ENCODE measurements at regions not wholly inside any gene's neighbourhood (a gene's known extent, or its start where the extent isn't known, plus 50 kb on each side); places are given as distances from the start of the nearest gene placed in this dataset.

DNA sequence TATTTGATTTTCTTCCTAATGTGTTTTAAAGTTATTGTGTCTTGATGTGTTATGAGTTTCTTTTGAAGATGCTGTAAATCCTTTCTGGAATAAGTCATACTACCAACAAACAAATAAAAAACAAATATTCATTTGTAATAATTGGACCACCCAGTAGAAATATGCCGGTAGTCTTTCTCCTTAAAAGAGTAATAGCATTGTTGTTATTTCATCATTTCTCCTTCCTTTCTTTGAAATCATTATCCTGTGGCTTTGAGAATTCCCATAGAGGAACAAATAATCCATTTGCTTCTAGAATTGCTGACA is 169.4 kb downstream of the NNT start:
- H3K27ac ChIP-seq (ENCODE audit: extremely low read length, insufficient read depth, low read length) = no peak overlapping the region
- WGBS (ENCODE audit: low lambda C conversion rate) = 85% methylated on average over 1 of the region's 1 CpG
- no peaks in the 10 kb centered on the region for H4K20me1 ChIP-seq (ENCODE audit: insufficient read depth, low read length)
- H3K9ac ChIP-seq (ENCODE audit: insufficient read depth, low read depth, low read length) = no peak overlapping the region
- H3K27me3 ChIP-seq (ENCODE audit: control insufficient read depth in 1 of 2, insufficient read depth in 2 of 2, low read length in 2 of 2) = no peaks in the 10 kb centered on the region
- no peak for FAIRE-seq
- no peak overlapping the region for H3K4me2 ChIP-seq (ENCODE audit: low read depth, low read length)
- CTCF ChIA-PET (ENCODE audit: low intra/inter-chr PET ratio, low total read pairs) = no interaction called here
- H2AFZ ChIP-seq (ENCODE audit: low read length) = no peak overlapping the region
- intact Hi-C loops (cut with micrococcal nuclease; ENCODE audit: unreplicated experiment) = no loop called here
- DNase-seq (ENCODE audit: low spot score) = no peak
- no peaks in the 10 kb centered on the region for H3K36me3 ChIP-seq (replicated peaks in 1 of 2; ENCODE audit: control insufficient read depth in 1 of 2, insufficient read depth in 2 of 2, low read length in 2 of 2)
- H3K9me3 ChIP-seq (ENCODE audit: low read length) = no peaks in the 10 kb centered on the region
- no peaks in the 10 kb centered on the region for H3K79me2 ChIP-seq (ENCODE audit: insufficient read depth, low read length)
- no peak overlapping the region for H3K4me3 ChIP-seq (replicated peaks in 1 of 3; ENCODE audit: insufficient read depth in 1 of 3, low read depth in 2 of 3, low read length in 3 of 3)
- ATAC-seq = no peak
- in situ Hi-C loops (cut with HindIII; ENCODE audit: extremely low pct_ligation_motif_present, low pct_unique_long_range_greater_than_20kb) = no loop called here
- POLR2A ChIA-PET = no interaction called here
- TF ChIP-seq ZNF326 (CRISPR knock-in tag; IDR thresholded peaks at IDR 0.05; ENCODE audit: borderline replicate concordance) (no peak), ZNF343 (CRISPR knock-in tag; IDR thresholded peaks at IDR 0.05) (no peak), HDAC6 (IDR thresholded peaks at IDR 0.05; ENCODE audit: low read depth, low read length) (no peak), STAG1 (CRISPR knock-in tag; IDR thresholded peaks at IDR 0.05) (no peak), NRL (CRISPR knock-in tag; IDR thresholded peaks at IDR 0.05; ENCODE audit: borderline replicate concordance) (no peak), ZBTB8A (CRISPR knock-in tag; IDR thresholded peaks at IDR 0.05; ENCODE audit: borderline replicate concordance, low read depth) (no peak), POGZ (CRISPR knock-in tag; IDR thresholded peaks at IDR 0.05) (no peak), GABPB1 (CRISPR knock-in tag; IDR thresholded peaks at IDR 0.05) (no peak), SOX6 (IDR thresholded peaks at IDR 0.05) (no peak), SOX6 (CRISPR knock-in tag; IDR thresholded peaks at IDR 0.05) (no peak), ZNF781 (CRISPR knock-in tag; IDR thresholded peaks at IDR 0.05; ENCODE audit: borderline replicate concordance, not compliant biosample characterization) (no peak)
- TF ChIP-seq, protein P1, sequence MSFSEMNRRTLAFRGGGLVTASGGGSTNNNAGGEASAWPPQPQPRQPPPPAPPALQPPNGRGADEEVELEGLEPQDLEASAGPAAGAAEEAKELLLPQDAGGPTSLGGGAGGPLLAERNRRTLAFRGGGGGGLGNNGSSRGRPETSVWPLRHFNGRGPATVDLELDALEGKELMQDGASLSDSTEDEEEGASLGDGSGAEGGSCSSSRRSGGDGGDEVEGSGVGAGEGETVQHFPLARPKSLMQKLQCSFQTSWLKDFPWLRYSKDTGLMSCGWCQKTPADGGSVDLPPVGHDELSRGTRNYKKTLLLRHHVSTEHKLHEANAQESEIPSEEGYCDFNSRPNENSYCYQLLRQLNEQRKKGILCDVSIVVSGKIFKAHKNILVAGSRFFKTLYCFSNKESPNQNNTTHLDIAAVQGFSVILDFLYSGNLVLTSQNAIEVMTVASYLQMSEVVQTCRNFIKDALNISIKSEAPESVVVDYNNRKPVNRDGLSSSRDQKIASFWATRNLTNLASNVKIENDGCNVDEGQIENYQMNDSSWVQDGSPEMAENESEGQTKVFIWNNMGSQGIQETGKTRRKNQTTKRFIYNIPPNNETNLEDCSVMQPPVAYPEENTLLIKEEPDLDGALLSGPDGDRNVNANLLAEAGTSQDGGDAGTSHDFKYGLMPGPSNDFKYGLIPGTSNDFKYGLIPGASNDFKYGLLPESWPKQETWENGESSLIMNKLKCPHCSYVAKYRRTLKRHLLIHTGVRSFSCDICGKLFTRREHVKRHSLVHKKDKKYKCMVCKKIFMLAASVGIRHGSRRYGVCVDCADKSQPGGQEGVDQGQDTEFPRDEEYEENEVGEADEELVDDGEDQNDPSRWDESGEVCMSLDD (CRISPR knock-in tag; IDR thresholded peaks at IDR 0.05; ENCODE audit: borderline replicate concordance) = no peak
- TF ChIP-seq, protein P2, sequence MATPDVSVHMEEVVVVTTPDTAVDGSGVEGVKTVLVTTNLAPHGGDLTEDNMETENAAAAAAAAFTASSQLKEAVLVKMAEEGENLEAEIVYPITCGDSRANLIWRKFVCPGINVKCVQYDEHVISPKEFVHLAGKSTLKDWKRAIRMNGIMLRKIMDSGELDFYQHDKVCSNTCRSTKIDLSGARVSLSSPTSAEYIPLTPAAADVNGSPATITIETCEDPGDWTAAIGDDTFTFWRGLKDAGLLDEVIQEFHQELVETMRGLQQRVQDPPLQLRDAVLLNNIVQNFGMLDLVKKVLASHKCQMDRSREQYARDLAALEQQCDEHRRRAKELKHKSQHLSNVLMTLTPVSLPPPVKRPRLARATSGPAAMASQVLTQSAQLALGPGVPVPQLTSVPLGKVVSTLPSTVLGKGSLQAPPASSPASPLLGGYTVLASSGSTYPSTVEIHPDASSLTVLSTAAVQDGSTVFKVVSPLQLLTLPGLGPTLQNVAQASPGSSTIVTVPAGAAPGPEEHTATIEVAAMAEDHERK (CRISPR knock-in tag; IDR thresholded peaks at IDR 0.05; ENCODE audit: low read depth) = no peak
- TF ChIP-seq, protein P3, sequence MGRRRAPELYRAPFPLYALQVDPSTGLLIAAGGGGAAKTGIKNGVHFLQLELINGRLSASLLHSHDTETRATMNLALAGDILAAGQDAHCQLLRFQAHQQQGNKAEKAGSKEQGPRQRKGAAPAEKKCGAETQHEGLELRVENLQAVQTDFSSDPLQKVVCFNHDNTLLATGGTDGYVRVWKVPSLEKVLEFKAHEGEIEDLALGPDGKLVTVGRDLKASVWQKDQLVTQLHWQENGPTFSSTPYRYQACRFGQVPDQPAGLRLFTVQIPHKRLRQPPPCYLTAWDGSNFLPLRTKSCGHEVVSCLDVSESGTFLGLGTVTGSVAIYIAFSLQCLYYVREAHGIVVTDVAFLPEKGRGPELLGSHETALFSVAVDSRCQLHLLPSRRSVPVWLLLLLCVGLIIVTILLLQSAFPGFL (CRISPR knock-in tag; IDR thresholded peaks at IDR 0.05) = no peak
- no TSS peak for BruUV-seq (replicated peaks)
- no peaks in the 10 kb centered on the region for H3K4me1 ChIP-seq (ENCODE audit: insufficient read depth, low read length)

Measured in HepG2 (cell line).